K562 (cell line): ENCODE measurements at regions not wholly inside any gene's neighbourhood (a gene's known extent, or its start where the extent isn't known, plus 50 kb on each side); places are given as distances from the start of the nearest gene placed in this dataset.

Source experiments
- ATAC-seq: fragments of 200-7000 bp; cut with Tn5 transposase; 3 replicates; pipeline ENCODE4 v1.9.1; 2020; ENCODE audit warnings: moderate library complexity
- BruUV-seq: library from RNA; stranded (reverse); fragments of 400-500 nt; replicated peaks from 2 replicates; lab custom pipeline; 2021; lab: Mats Ljungman, UMichigan
- CTCF ChIA-PET: fragments of 300-600 bp; formaldehyde crosslinking; extraction: SDS; loops from one replicate; lab custom pipeline; 2021; ENCODE audit warnings: low intra/inter-chr PET ratio; lab: Yijun Ruan, JAX
- POLR2A ChIA-PET: fragments of 300-600, 350-650 bp; sonication (Branson Sonifier 250); formaldehyde crosslinking; extraction: SDS; loops from one replicate; lab custom pipeline; 2021; ENCODE audit warnings: antibody characterized with exemption, inconsistent platforms; lab: Yijun Ruan, JAX
- DNase-seq, 4 experiments: peaks; one replicate each; pipeline versions ENCODE4 v3.0.0 to v3.0.0-alpha.2; 2011 to 2018; ENCODE audit warnings: low spot score in 3 of 4, mixed read lengths in 3 of 4; ENCODE audit errors: extremely low read depth in 1 of 4
- FAIRE-seq: peaks from 2 replicates; lab custom pipeline; 2011; peaks lifted over from hg19 to GRCh38; lab: Jason Lieb, UNC
- H2AFZ ChIP-seq: 2 replicates; pipeline ENCODE4 v1.6.0; 2011; ENCODE audit warnings: low read depth, low read length, control low read depth, inconsistent platforms
- H3K27ac ChIP-seq: fragments of 200-600 bp; 3 replicates; pipeline ENCODE4 v1.8.0; 2011; ENCODE audit warnings: low read depth, mild to moderate bottlenecking, control low read depth, inconsistent platforms, low read length, moderate library complexity, mixed read lengths; ENCODE audit errors: extremely low read depth
- H3K27me3 ChIP-seq, 2 experiments: fragments of 300-600 bp in 1 of 2; 2 replicates in 1 of 2; 3 replicates in 1 of 2; pipeline versions ENCODE4 v1.6.0 to v1.8.0; 2011; ENCODE audit warnings: inconsistent platforms in 2 of 2, low read length in 2 of 2, mild to moderate bottlenecking in 1 of 2, mixed read lengths in 1 of 2, moderate library complexity in 1 of 2; ENCODE audit not compliant: control insufficient read depth in 2 of 2, insufficient read depth in 2 of 2
- H3K36me3 ChIP-seq: fragments of 300-600 bp; 3 replicates; pipeline ENCODE4 v1.8.0; 2011; ENCODE audit warnings: mild to moderate bottlenecking, low read length, inconsistent platforms; ENCODE audit not compliant: control insufficient read depth, insufficient read depth
- H3K4me1 ChIP-seq, 2 experiments: fragments of 200-600 bp in 1 of 2; replicated peaks in 1 of 2; 2 replicates in 1 of 2; 3 replicates in 1 of 2; pipeline versions ENCODE4 v1.5.1 to v1.8.0; 2011; ENCODE audit warnings: inconsistent platforms in 2 of 2, low read length in 2 of 2, mild to moderate bottlenecking in 1 of 2, mixed read lengths in 1 of 2, moderate library complexity in 1 of 2; ENCODE audit not compliant: control insufficient read depth in 2 of 2, insufficient read depth in 2 of 2
- H3K4me2 ChIP-seq: 2 replicates; pipeline ENCODE4 v1.6.1; 2011; ENCODE audit warnings: low read length, control low read depth, inconsistent platforms, mixed read lengths; ENCODE audit not compliant: insufficient read depth
- H3K4me3 ChIP-seq: fragments of 200-600 bp; sonication (generic), shearing (Covaris generic); 2 replicates; pipeline ENCODE4 v1.5.1; 2016; ENCODE audit warnings: control low read depth, inconsistent platforms
- H3K79me2 ChIP-seq: fragments of 200-600 bp; 3 replicates; pipeline ENCODE4 v1.8.0; 2011; ENCODE audit warnings: low read length, inconsistent platforms; ENCODE audit not compliant: control insufficient read depth, insufficient read depth
- H3K9ac ChIP-seq, 2 experiments: 2 replicates each; pipeline versions ENCODE4 v1.6.0 to v1.6.1; 2011; ENCODE audit warnings: low read depth in 2 of 2, low read length in 2 of 2, control low read depth in 1 of 2, inconsistent platforms in 1 of 2, mild to moderate bottlenecking in 1 of 2, mixed read lengths in 1 of 2; ENCODE audit not compliant: insufficient read depth in 1 of 2
- H3K9me1 ChIP-seq: one replicate; pipeline ENCODE4 v1.6.0; 2011; ENCODE audit warnings: inconsistent platforms, mild to moderate bottlenecking, low read length, moderate library complexity; ENCODE audit not compliant: control insufficient read depth, insufficient read depth
- H3K9me3 ChIP-seq: replicated peaks from 2 replicates; pipeline ENCODE4 v1.5.1; 2011; ENCODE audit warnings: low read depth, low read length, inconsistent platforms; ENCODE audit not compliant: control insufficient read depth, insufficient read depth
- H4K20me1 ChIP-seq: replicated peaks from 2 replicates; pipeline ENCODE4 v1.6.1; 2011; ENCODE audit warnings: low read length, inconsistent platforms, mixed read lengths; ENCODE audit not compliant: control insufficient read depth, insufficient read depth
- BRD4 ChIP-seq: fragments of 200-600 bp; sonication (generic); IDR thresholded peaks from 2 replicates; pipeline ENCODE4 v1.6.1; 2017; ENCODE audit warnings: inconsistent platforms
- CBX2 ChIP-seq: fragments of 200-600 bp; sonication (generic); IDR thresholded peaks from one replicate; pipeline ENCODE4 v1.6.1; 2012; ENCODE audit warnings: mild to moderate bottlenecking, low read length, inconsistent platforms; ENCODE audit not compliant: insufficient read depth, poor library complexity, severe bottlenecking
- CHD1 ChIP-seq: fragments of 200-600 bp; sonication (generic); IDR thresholded peaks from one replicate; pipeline ENCODE4 v1.6.1; 2012; ENCODE audit warnings: mild to moderate bottlenecking, moderate library complexity, low read length, inconsistent platforms
- CLOCK ChIP-seq: fragments of 250-450 bp; sonication (Bioruptor Pico); IDR thresholded peaks from 2 replicates; pipeline ENCODE4 v1.4.0; 2020; ENCODE audit warnings: mild to moderate bottlenecking, moderate library complexity, borderline replicate concordance
- EZH2 ChIP-seq: IDR thresholded peaks from 2 replicates; pipeline ENCODE4 v1.6.1; 2012; ENCODE audit warnings: low read depth, mild to moderate bottlenecking, inconsistent platforms, low read length, borderline replicate concordance
- FOXA1 ChIP-seq: fragments of 450-650 bp; IDR thresholded peaks from 2 replicates; pipeline ENCODE4 v1.6.1; 2016; ENCODE audit warnings: mild to moderate bottlenecking, borderline replicate concordance
- HDAC8 ChIP-seq: fragments of 450-650 bp; IDR thresholded peaks from 2 replicates; pipeline ENCODE4 v1.6.1; 2016; ENCODE audit warnings: mild to moderate bottlenecking, missing genetic modification characterization, moderate library complexity, missing compliant biosample characterization
- ILF3 ChIP-seq: fragments of 450-650 bp; IDR thresholded peaks from 2 replicates; pipeline ENCODE4 v1.6.1; 2018; ENCODE audit warnings: antibody characterized with exemption, mild to moderate bottlenecking, moderate library complexity, borderline replicate concordance
- MAZ ChIP-seq, 2 experiments: fragments of 450-650 bp in 1 of 2; sonication (generic) in 1 of 2; formaldehyde crosslinking; IDR thresholded peaks in 1 of 2; conservative IDR thresholded peaks in 1 of 2; 2 replicates each; pipeline versions ENCODE4 v1.4.0 to v1.5.0; 2020; ENCODE audit warnings: mild to moderate bottlenecking in 1 of 2, missing genetic modification reagents in 1 of 2
- MEF2D ChIP-seq: conservative IDR thresholded peaks from 2 replicates; pipeline ENCODE4 v1.6.1; 2016; ENCODE audit warnings: low read depth, missing genetic modification characterization, missing compliant biosample characterization
- PYGO2 ChIP-seq: fragments of 450-650 bp; IDR thresholded peaks from 2 replicates; pipeline ENCODE4 v1.6.1; 2016; ENCODE audit warnings: mild to moderate bottlenecking, missing genetic modification characterization, moderate library complexity, missing compliant biosample characterization
- SMARCA4 ChIP-seq: fragments of 450-650 bp; IDR thresholded peaks from 2 replicates; pipeline ENCODE4 v1.6.1; 2016
- ZNF174 ChIP-seq: fragments of 250-450 bp; sonication (Bioruptor Pico); IDR thresholded peaks from 2 replicates; pipeline ENCODE4 v1.4.0; 2020; ENCODE audit warnings: mild to moderate bottlenecking
- ZNF316 ChIP-seq: fragments of 450-650 bp; IDR thresholded peaks from 2 replicates; pipeline ENCODE4 v1.6.1; 2016
- ZNF76 ChIP-seq: fragments of 250-450 bp; sonication (Bioruptor Pico); IDR thresholded peaks from 2 replicates; pipeline ENCODE4 v1.4.0; 2020; ENCODE audit warnings: mild to moderate bottlenecking, moderate library complexity, borderline replicate concordance
- WGBS: fragments of 100-300 bp; shearing (Covaris generic); methylation state at CpG from one replicate; pipeline ENCODE4 v1.1.6; 2016; ENCODE audit warnings: low coverage, mixed read lengths; ENCODE audit not compliant: insufficient coverage; ENCODE audit errors: missing lambda C conversion rate; 5-methylcytosine and 5-hydroxymethylcytosine counted together
- in situ Hi-C: fragments of 300-500 bp; cut with MboI; formaldehyde crosslinking; loops from 4 replicates; pipeline ENCODE4 v1.15.0; 2018; ENCODE audit warnings: inconsistent platforms, mixed read lengths
- intact Hi-C: fragments of 100-400 bp; cut with micrococcal nuclease; formaldehyde crosslinking; loops from 2 replicates; pipeline ENCODE4 v1.14.2; 2022
- TF ChIP-seq, protein P1 (sequence below): sonication (generic); formaldehyde crosslinking; IDR thresholded peaks from 2 replicates; pipeline ENCODE4 v1.8.1; 2023; ENCODE audit warnings: mild to moderate bottlenecking, missing genetic modification reagents

- Histone ChIP-seq H3K9ac (no peak overlapping the region), H3K79me2 (no peaks in the 10 kb centered on the region), H3K9me1 (no peaks in the 10 kb centered on the region), H3K9me3 (no peaks in the 10 kb centered on the region), H3K4me2 (no peak overlapping the region), H3K4me3 (no peak overlapping the region), H3K27me3 (no peaks in the 10 kb centered on the region), H3K4me1 (no peaks in the 10 kb centered on the region), H3K27ac (no peak overlapping the region), H2AFZ (no peak overlapping the region), H3K36me3 (no peaks in the 10 kb centered on the region), H4K20me1 (no peaks in the 10 kb centered on the region)
- FAIRE-seq (no peak), ATAC-seq (no peak), DNase-seq (no peak)
- in situ Hi-C loops = no loop called here
- no TSS peak for BruUV-seq
- 0% methylated on average over 1 of the region's 1 CpG for WGBS
- intact Hi-C loops = no loop called here
- ChIA-PET POLR2A (no interaction called here), CTCF (no interaction called here)
- TF ChIP-seq ZNF316 (no peak), ZNF174 (no peak), PYGO2 (tag) (no peak), EZH2 (no peak), CHD1 (no peak), ILF3 (no peak), MEF2D (tag) (no peak), FOXA1 (no peak), SMARCA4 (no peak), BRD4 (no peak), CBX2 (no peak), ZNF76 (CRISPR knock-in tag) (no peak), HDAC8 (tag) (no peak), MAZ (CRISPR knock-in tag; conservative IDR thresholded peaks at IDR 0.05 in 1 of 2, IDR thresholded peaks at IDR 0.05 in 1 of 2) (no peak), CLOCK (CRISPR knock-in tag) (no peak)
- TF ChIP-seq, protein P1, sequence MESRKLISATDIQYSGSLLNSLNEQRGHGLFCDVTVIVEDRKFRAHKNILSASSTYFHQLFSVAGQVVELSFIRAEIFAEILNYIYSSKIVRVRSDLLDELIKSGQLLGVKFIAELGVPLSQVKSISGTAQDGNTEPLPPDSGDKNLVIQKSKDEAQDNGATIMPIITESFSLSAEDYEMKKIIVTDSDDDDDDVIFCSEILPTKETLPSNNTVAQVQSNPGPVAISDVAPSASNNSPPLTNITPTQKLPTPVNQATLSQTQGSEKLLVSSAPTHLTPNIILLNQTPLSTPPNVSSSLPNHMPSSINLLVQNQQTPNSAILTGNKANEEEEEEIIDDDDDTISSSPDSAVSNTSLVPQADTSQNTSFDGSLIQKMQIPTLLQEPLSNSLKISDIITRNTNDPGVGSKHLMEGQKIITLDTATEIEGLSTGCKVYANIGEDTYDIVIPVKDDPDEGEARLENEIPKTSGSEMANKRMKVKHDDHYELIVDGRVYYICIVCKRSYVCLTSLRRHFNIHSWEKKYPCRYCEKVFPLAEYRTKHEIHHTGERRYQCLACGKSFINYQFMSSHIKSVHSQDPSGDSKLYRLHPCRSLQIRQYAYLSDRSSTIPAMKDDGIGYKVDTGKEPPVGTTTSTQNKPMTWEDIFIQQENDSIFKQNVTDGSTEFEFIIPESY (CRISPR knock-in tag) = no peak
Observed at GRCh38 chr3:17965331-17965730, 222.9 kb upstream of the TBC1D5 start.
